SK-N-SH (cell line): ENCODE measurements at regions not wholly inside any gene's neighbourhood (a gene's known extent, or its start where the extent isn't known, plus 50 kb on each side); places are given as distances from the start of the nearest gene placed in this dataset.

Source experiments
- CTCF ChIA-PET: fragments of 300-600, 350-600 bp; formaldehyde crosslinking; extraction: SDS; loops from one replicate; lab custom pipeline; 2021; lab: Yijun Ruan, JAX
- POLR2A ChIA-PET: fragments of 350-600 bp; sonication (Branson Sonifier 250); formaldehyde crosslinking; extraction: SDS; loops from one replicate; lab custom pipeline; 2020; ENCODE audit warnings: antibody characterized with exemption, inconsistent platforms; lab: Yijun Ruan, JAX
- DNase-seq: peaks from one replicate; pipeline ENCODE4 v3.0.0; 2012
- H2AFZ ChIP-seq: fragments of 200-600 bp; sonication (generic); 2 replicates; pipeline ENCODE4 v1.8.1; 2016; ENCODE audit warnings: antibody characterized with exemption, mild to moderate bottlenecking, low read depth
- H3F3A ChIP-seq: fragments of 200-600 bp; sonication (generic); replicated peaks from 2 replicates; pipeline ENCODE3; 2016; ENCODE audit warnings: antibody characterized with exemption, mild to moderate bottlenecking; ENCODE audit not compliant: insufficient read depth
- H3K27ac ChIP-seq, 2 experiments: fragments of 200-500 bp in 1 of 2; fragments of 200-600 bp in 1 of 2; sonication (Bioruptor generic) in 1 of 2; sonication (generic), shearing (Covaris generic) in 1 of 2; 2 replicates each; pipeline versions ENCODE4 v1.5.1 to v1.6.1; 2014 to 2016; ENCODE audit warnings: low read depth in 2 of 2, inconsistent platforms in 1 of 2, low read length in 1 of 2, mild to moderate bottlenecking in 1 of 2, mixed read lengths in 1 of 2
- H3K27me3 ChIP-seq: fragments of 200-600 bp; sonication (generic), shearing (Covaris generic); 2 replicates; pipeline ENCODE4 v1.6.1; 2016; ENCODE audit warnings: mixed run types; ENCODE audit not compliant: insufficient read depth
- H3K36me3 ChIP-seq, 2 experiments: fragments of 200-500 bp in 1 of 2; fragments of 200-600 bp in 1 of 2; sonication (Bioruptor generic) in 1 of 2; sonication (generic) in 1 of 2; replicated peaks in 1 of 2; 2 replicates each; pipeline versions ENCODE3 to v1.5.1; 2014 to 2016; ENCODE audit warnings: low read length in 1 of 2, mild to moderate bottlenecking in 1 of 2; ENCODE audit not compliant: insufficient read depth in 2 of 2, control insufficient read depth in 1 of 2
- H3K4me1 ChIP-seq, 2 experiments: fragments of 200-500 bp in 1 of 2; fragments of 200-600 bp in 1 of 2; sonication (Bioruptor generic) in 1 of 2; sonication (generic), shearing (Covaris generic) in 1 of 2; 2 replicates each; pipeline versions ENCODE4 v1.5.1 to v1.6.1; 2014 to 2016; ENCODE audit warnings: low read depth in 1 of 2, low read length in 1 of 2, mixed run types in 1 of 2; ENCODE audit not compliant: insufficient read depth in 2 of 2, control insufficient read depth in 1 of 2
- H3K4me2 ChIP-seq: fragments of 200-600 bp; sonication (generic), shearing (Covaris generic); 2 replicates; pipeline ENCODE4 v1.6.1; 2017; ENCODE audit warnings: mixed run types
- H3K4me3 ChIP-seq, 2 experiments: fragments of 200-500 bp in 1 of 2; fragments of 200-600 bp in 1 of 2; sonication (Bioruptor generic) in 1 of 2; sonication (generic), shearing (Covaris generic) in 1 of 2; 2 replicates each; pipeline versions ENCODE4 v1.5.1 to v1.8.1; 2014 to 2016; ENCODE audit warnings: low read depth in 2 of 2, inconsistent platforms in 1 of 2, low read length in 1 of 2, mild to moderate bottlenecking in 1 of 2, mixed read lengths in 1 of 2, moderate library complexity in 1 of 2
- H3K79me2 ChIP-seq: fragments of 200-600 bp; sonication (generic); 2 replicates; pipeline ENCODE4 v1.8.1; 2017; ENCODE audit warnings: mild to moderate bottlenecking; ENCODE audit not compliant: insufficient read depth
- H3K9ac ChIP-seq: fragments of 200-600 bp; sonication (generic); 2 replicates; pipeline ENCODE4 v1.6.1; 2017; ENCODE audit warnings: mixed run types
- H3K9me2 ChIP-seq: fragments of 200-600 bp; sonication (generic); 2 replicates; pipeline ENCODE4 v1.6.1; 2017; ENCODE audit warnings: mixed run types
- H3K9me3 ChIP-seq: fragments of 200-600 bp; sonication (generic); 2 replicates; pipeline ENCODE4 v1.6.1; 2017; ENCODE audit warnings: mixed run types, mild to moderate bottlenecking, moderate library complexity
- H4K20me1 ChIP-seq: fragments of 200-600 bp; sonication (generic); 2 replicates; pipeline ENCODE4 v1.6.1; 2017; ENCODE audit warnings: mild to moderate bottlenecking, mixed run types; ENCODE audit not compliant: insufficient read depth
- EP300 ChIP-seq, 2 experiments: IDR thresholded peaks; 2 replicates each; pipeline versions ENCODE4 v1.4.0 to v1.6.1; 2012; ENCODE audit warnings: borderline replicate concordance in 1 of 2, low read depth in 1 of 2, low read length in 1 of 2
- EZH2phosphoT487 ChIP-seq: fragments of 200-600 bp; sonication (generic); IDR thresholded peaks from 2 replicates; pipeline ENCODE4 v1.6.1; 2017; ENCODE audit warnings: low read depth, mixed run types, mild to moderate bottlenecking, antibody characterized with exemption, moderate library complexity, borderline replicate concordance
- FOSL2 ChIP-seq: IDR thresholded peaks from 2 replicates; pipeline ENCODE4 v1.4.0; 2012; ENCODE audit warnings: low read depth, mild to moderate bottlenecking, moderate library complexity, borderline replicate concordance
- FOXJ3 ChIP-seq: sonication (generic); formaldehyde crosslinking; IDR thresholded peaks from 2 replicates; pipeline ENCODE4 v1.5.1; 2020; ENCODE audit warnings: mild to moderate bottlenecking, missing genetic modification reagents
- GABPA ChIP-seq: IDR thresholded peaks from 2 replicates; pipeline ENCODE4 v1.4.0; 2012; ENCODE audit warnings: low read depth, mild to moderate bottlenecking
- GATA2 ChIP-seq: sonication (generic); formaldehyde crosslinking; IDR thresholded peaks from 2 replicates; pipeline ENCODE4 v1.5.0; 2020; ENCODE audit warnings: mild to moderate bottlenecking, missing genetic modification reagents
- JUND ChIP-seq: IDR thresholded peaks from 2 replicates; pipeline ENCODE4 v1.4.0; 2012
- MEF2A ChIP-seq: IDR thresholded peaks from 2 replicates; pipeline ENCODE4 v1.4.0; 2012; ENCODE audit warnings: low read depth, borderline replicate concordance
- NRF1 ChIP-seq: IDR thresholded peaks from 2 replicates; pipeline ENCODE4 v1.6.1; 2012; ENCODE audit warnings: low read depth, mild to moderate bottlenecking, low read length
- POLR2AphosphoS5 ChIP-seq: IDR thresholded peaks from 2 replicates; pipeline ENCODE4 v1.6.1; 2012; ENCODE audit warnings: low read depth, low read length
- RCOR1 ChIP-seq: fragments of 150-350 bp; IDR thresholded peaks from 2 replicates; pipeline ENCODE4 v1.6.1; 2017; ENCODE audit warnings: antibody characterized with exemption, low read length
- RXRA ChIP-seq: IDR thresholded peaks from 2 replicates; pipeline ENCODE4 v1.4.0; 2012; ENCODE audit warnings: low read depth, mild to moderate bottlenecking, borderline replicate concordance
- SIN3A ChIP-seq: IDR thresholded peaks from 2 replicates; pipeline ENCODE4 v1.6.1; 2012; ENCODE audit warnings: low read depth, mild to moderate bottlenecking, low read length, moderate library complexity, borderline replicate concordance
- SMC3 ChIP-seq: IDR thresholded peaks from 2 replicates; pipeline ENCODE4 v1.6.1; 2012; ENCODE audit warnings: low read depth, low read length, improper control_type of control experiment
- TAF1 ChIP-seq: IDR thresholded peaks from 2 replicates; pipeline ENCODE4 v1.6.1; 2012; ENCODE audit warnings: low read depth, mild to moderate bottlenecking, low read length, moderate library complexity, borderline replicate concordance
- TCF12 ChIP-seq: IDR thresholded peaks from 2 replicates; pipeline ENCODE4 v1.4.0; 2012
- WGBS: methylation state at CpG from one replicate; pipeline ENCODE4 v1.1.6; 2017; ENCODE audit warnings: low lambda C conversion rate; 5-methylcytosine and 5-hydroxymethylcytosine counted together
- TF ChIP-seq, protein P1 (sequence below): IDR thresholded peaks from 2 replicates; pipeline ENCODE4 v1.6.1; 2012; ENCODE audit warnings: mild to moderate bottlenecking, low read depth, low read length, moderate library complexity
- TF ChIP-seq, protein P2 (sequence below): IDR thresholded peaks from 2 replicates; pipeline ENCODE4 v1.4.0; 2012; ENCODE audit warnings: low read depth, borderline replicate concordance
- TF ChIP-seq, protein P3 (sequence below): fragments of 150-350 bp; IDR thresholded peaks from 2 replicates; pipeline ENCODE4 v1.6.1; 2016; ENCODE audit warnings: mild to moderate bottlenecking, low read depth, low read length
- TF ChIP-seq, protein P4 (sequence below): fragments of 200-600 bp; sonication (generic); IDR thresholded peaks from 2 replicates; pipeline ENCODE4 v1.6.1; 2017; ENCODE audit warnings: antibody characterized with exemption, mild to moderate bottlenecking, moderate library complexity

DNA sequence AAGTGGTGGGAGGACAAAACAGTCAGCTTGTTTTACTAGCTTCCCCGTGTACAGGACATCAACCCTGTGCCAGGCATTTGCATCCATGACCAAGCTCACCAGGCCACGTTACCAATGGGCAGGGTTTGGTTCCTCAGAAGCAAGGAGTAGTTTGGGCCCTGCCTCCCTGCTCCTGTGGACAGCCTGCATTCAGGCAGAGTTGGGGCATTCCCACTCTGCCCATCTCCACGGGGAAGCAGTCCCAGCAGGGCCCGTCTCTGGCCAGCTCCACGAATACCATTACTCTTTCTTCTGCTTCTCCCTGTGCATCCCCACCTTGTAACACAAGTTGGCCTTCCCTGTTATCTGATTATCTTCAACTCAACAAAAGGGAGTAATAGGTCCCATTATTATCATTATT is 54.0 kb upstream of the RIOK3 start:
- H3K4me2 ChIP-seq, result no peak overlapping the region
- ChIA-PET CTCF (interaction anchor here (1.0 to 2.1 kb wide), 5 partner anchors 13 to 601 kb away, joined by 3 to 13 read pairs (median 4); no protein-coding TSS in a partner anchor), POLR2A (interaction anchor here (0.6 kb wide), 1 partner anchor 72 kb away, joined by 3 read pairs; no protein-coding TSS in a partner anchor)
- H3K9ac ChIP-seq, result no peak overlapping the region
- H3K27ac ChIP-seq, result no peak overlapping the region
- H4K20me1 ChIP-seq, result no peaks in the 10 kb centered on the region
- TF ChIP-seq GATA2 (CRISPR knock-in tag), result no peak
- TF ChIP-seq TCF12, result no peak
- TF ChIP-seq EP300 (IDR thresholded peaks at IDR 0.05; ENCODE audit: borderline replicate concordance in 1 of 2, low read depth in 1 of 2, low read length in 1 of 2), result no peak
- no peak for TF ChIP-seq NRF1
- TF ChIP-seq EZH2phosphoT487, result no peak
- no peak for TF ChIP-seq MEF2A
- no peak for TF ChIP-seq JUND
- TF ChIP-seq, protein P1, sequence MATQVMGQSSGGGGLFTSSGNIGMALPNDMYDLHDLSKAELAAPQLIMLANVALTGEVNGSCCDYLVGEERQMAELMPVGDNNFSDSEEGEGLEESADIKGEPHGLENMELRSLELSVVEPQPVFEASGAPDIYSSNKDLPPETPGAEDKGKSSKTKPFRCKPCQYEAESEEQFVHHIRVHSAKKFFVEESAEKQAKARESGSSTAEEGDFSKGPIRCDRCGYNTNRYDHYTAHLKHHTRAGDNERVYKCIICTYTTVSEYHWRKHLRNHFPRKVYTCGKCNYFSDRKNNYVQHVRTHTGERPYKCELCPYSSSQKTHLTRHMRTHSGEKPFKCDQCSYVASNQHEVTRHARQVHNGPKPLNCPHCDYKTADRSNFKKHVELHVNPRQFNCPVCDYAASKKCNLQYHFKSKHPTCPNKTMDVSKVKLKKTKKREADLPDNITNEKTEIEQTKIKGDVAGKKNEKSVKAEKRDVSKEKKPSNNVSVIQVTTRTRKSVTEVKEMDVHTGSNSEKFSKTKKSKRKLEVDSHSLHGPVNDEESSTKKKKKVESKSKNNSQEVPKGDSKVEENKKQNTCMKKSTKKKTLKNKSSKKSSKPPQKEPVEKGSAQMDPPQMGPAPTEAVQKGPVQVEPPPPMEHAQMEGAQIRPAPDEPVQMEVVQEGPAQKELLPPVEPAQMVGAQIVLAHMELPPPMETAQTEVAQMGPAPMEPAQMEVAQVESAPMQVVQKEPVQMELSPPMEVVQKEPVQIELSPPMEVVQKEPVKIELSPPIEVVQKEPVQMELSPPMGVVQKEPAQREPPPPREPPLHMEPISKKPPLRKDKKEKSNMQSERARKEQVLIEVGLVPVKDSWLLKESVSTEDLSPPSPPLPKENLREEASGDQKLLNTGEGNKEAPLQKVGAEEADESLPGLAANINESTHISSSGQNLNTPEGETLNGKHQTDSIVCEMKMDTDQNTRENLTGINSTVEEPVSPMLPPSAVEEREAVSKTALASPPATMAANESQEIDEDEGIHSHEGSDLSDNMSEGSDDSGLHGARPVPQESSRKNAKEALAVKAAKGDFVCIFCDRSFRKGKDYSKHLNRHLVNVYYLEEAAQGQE, result no peak
- H3K9me3 ChIP-seq, result no peaks in the 10 kb centered on the region
- no peaks in the 10 kb centered on the region for H3K27me3 ChIP-seq
- peaks cover 6% of the 10 kb centered on the region for H3F3A ChIP-seq
- DNase-seq, result no peak
- H3K36me3 ChIP-seq, result peaks cover 0 to 3% of the 10 kb centered on the region in 2 experiments
- H2AFZ ChIP-seq, result no peak overlapping the region
- 88% methylated on average over 4 of the region's 5 CpGs for WGBS
- peaks cover 5 to 18% of the 10 kb centered on the region in 2 experiments; a peak in 3 of 4 replicates for H3K4me1 ChIP-seq
- no peaks in the 10 kb centered on the region for H3K79me2 ChIP-seq
- H3K4me3 ChIP-seq, result no peak overlapping the region
- no peaks in the 10 kb centered on the region for H3K9me2 ChIP-seq

DNA sequence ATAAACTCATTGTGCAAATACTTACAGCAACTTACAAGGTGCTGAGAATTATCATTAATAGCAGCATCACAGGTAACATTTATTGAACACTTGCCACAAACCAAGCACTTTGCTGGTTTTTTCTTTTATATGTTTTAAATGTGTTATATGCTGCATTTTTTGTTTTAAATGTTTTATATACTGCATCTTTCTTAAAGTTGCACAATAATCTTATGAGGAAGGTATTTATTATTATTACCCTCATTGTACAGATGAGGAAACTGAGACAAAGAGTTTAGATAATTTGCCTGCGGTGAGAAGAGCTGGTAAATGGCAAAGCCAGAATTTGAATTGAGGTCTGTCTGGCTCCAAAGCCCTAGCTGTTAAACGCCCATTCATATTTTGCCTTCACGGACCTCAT is 52.2 kb upstream of the RIOK3 start:
- Histone ChIP-seq H3F3A (peaks cover 6% of the 10 kb centered on the region), H3K4me3 (no peak overlapping the region), H3K9me2 (no peaks in the 10 kb centered on the region), H4K20me1 (no peaks in the 10 kb centered on the region), H3K4me1 (peaks cover 5 to 18% of the 10 kb centered on the region in 2 experiments; a peak in 3 of 4 replicates), H3K9me3 (no peaks in the 10 kb centered on the region), H3K36me3 (no peaks in the 10 kb centered on the region), H3K79me2 (no peaks in the 10 kb centered on the region), H3K9ac (no peak overlapping the region), H3K27me3 (no peaks in the 10 kb centered on the region), H3K4me2 (no peak overlapping the region; the same call in 1 of the 2 replicates), H3K27ac (peak overlapping the region in 1 of 2 experiments; percentile 27; a peak in 1 of 4 replicates), H2AFZ (no peak overlapping the region; the same call in 1 of the 2 replicates)
- WGBS, result 88% methylated on average over 3 of the region's 3 CpGs
- ChIA-PET POLR2A (no interaction called here), CTCF (interaction anchor here (1.5 kb wide), 1 partner anchor 11 kb away, joined by 8 read pairs; no protein-coding TSS in a partner anchor)
- TF ChIP-seq SIN3A, result no peak
- TF ChIP-seq, protein P2, sequence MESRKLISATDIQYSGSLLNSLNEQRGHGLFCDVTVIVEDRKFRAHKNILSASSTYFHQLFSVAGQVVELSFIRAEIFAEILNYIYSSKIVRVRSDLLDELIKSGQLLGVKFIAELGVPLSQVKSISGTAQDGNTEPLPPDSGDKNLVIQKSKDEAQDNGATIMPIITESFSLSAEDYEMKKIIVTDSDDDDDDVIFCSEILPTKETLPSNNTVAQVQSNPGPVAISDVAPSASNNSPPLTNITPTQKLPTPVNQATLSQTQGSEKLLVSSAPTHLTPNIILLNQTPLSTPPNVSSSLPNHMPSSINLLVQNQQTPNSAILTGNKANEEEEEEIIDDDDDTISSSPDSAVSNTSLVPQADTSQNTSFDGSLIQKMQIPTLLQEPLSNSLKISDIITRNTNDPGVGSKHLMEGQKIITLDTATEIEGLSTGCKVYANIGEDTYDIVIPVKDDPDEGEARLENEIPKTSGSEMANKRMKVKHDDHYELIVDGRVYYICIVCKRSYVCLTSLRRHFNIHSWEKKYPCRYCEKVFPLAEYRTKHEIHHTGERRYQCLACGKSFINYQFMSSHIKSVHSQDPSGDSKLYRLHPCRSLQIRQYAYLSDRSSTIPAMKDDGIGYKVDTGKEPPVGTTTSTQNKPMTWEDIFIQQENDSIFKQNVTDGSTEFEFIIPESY, result no peak
- TF ChIP-seq TCF12, result no peak
- no peak for TF ChIP-seq MEF2A
- TF ChIP-seq FOXJ3 (CRISPR knock-in tag), result no peak
- no peak for TF ChIP-seq RXRA
- TF ChIP-seq, protein P3, sequence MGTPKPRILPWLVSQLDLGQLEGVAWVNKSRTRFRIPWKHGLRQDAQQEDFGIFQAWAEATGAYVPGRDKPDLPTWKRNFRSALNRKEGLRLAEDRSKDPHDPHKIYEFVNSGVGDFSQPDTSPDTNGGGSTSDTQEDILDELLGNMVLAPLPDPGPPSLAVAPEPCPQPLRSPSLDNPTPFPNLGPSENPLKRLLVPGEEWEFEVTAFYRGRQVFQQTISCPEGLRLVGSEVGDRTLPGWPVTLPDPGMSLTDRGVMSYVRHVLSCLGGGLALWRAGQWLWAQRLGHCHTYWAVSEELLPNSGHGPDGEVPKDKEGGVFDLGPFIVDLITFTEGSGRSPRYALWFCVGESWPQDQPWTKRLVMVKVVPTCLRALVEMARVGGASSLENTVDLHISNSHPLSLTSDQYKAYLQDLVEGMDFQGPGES, result no peak
- TF ChIP-seq TAF1, result no peak
- TF ChIP-seq RCOR1, result no peak
- TF ChIP-seq GABPA, result no peak
- TF ChIP-seq POLR2AphosphoS5, result no peak
- no peak for TF ChIP-seq SMC3
- TF ChIP-seq FOSL2, result no peak
- TF ChIP-seq, protein P4, sequence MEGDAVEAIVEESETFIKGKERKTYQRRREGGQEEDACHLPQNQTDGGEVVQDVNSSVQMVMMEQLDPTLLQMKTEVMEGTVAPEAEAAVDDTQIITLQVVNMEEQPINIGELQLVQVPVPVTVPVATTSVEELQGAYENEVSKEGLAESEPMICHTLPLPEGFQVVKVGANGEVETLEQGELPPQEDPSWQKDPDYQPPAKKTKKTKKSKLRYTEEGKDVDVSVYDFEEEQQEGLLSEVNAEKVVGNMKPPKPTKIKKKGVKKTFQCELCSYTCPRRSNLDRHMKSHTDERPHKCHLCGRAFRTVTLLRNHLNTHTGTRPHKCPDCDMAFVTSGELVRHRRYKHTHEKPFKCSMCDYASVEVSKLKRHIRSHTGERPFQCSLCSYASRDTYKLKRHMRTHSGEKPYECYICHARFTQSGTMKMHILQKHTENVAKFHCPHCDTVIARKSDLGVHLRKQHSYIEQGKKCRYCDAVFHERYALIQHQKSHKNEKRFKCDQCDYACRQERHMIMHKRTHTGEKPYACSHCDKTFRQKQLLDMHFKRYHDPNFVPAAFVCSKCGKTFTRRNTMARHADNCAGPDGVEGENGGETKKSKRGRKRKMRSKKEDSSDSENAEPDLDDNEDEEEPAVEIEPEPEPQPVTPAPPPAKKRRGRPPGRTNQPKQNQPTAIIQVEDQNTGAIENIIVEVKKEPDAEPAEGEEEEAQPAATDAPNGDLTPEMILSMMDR, result no peak
- no peak for DNase-seq
